ENCODE measurements at regions not wholly inside any gene's neighbourhood (a gene's known extent, or its start where the extent isn't known, plus 50 kb on each side); places are given as distances from the start of the nearest gene placed in this dataset.

DNA sequence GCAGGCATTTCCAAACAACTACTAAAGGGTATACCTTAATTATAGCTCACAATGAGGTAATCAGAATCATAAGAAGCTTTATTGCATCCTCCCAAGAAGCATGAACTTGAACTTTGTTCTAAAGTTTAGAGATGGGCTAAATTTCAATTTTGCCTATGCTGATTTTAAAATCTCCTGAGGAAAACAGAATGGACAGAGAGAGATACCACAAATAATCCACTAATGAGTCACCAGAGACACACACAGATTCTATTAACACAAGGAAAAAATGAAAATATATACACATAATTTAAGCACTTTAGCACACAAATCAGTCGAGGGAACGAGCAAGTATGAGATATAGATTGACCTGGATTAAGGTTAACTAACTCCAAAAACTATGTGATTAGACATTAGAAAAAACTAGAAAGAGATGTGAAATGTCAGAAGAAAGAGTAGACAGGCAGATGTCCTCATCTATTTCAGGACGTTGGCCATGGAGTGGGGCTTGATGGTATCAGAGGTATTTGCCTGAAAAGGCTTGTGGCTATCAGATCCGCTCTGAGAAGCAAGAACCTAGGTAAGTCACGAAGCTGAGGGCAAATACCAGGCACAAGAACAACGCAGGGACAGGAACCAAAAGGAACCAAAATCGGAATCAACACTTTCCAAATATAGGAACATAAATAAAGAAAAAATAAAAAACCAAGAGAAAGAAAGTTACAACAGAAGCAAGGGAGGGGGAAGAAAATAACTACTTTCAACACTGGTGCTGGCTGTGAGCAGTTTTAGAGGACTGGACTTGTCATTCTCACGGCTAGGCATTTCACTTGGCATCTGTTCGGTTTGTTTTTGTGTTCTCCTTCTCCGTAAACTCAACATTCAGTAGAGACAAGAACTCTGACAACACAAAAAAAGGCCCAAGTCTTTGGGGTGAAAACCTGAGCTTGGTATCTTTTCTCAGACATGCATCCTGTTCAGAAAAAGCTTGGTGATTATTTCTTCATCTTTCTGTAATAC, 294.6 kb upstream of the PUM3 start:
- Mint-ChIP-seq H3K27me3 (ENCODE audit: low read depth) (no peaks in the 10 kb centered on the region; the same call in 1 of the 2 replicates), H3K9me3 (peaks cover 34% of the 10 kb centered on the region), H3K27ac (no peak overlapping the region), H3K36me3 (peaks cover 15% of the 10 kb centered on the region), H3K4me3 (no peak overlapping the region), H3K4me1 (no peaks in the 10 kb centered on the region)
- TF ChIP-seq NFYB (CRISPR knock-in tag; conservative IDR thresholded peaks at IDR 0.05; ENCODE audit: low read depth) (no peak), ZNF671 (CRISPR knock-in tag; IDR thresholded peaks at IDR 0.05) (no peak), NFATC4 (CRISPR knock-in tag; IDR thresholded peaks at IDR 0.05) (no peak), NR2C2 (CRISPR knock-in tag; IDR thresholded peaks at IDR 0.05) (no peak), JUN (CRISPR knock-in tag; IDR thresholded peaks at IDR 0.05) (no peak), ZNF121 (CRISPR knock-in tag; IDR thresholded peaks at IDR 0.05) (no peak), RORB (CRISPR knock-in tag; IDR thresholded peaks at IDR 0.05) (no peak), CBFB (CRISPR knock-in tag; IDR thresholded peaks at IDR 0.05; ENCODE audit: low read depth) (no peak), ZNF138 (CRISPR knock-in tag; conservative IDR thresholded peaks at IDR 0.05) (no peak), ZBTB21 (CRISPR knock-in tag; IDR thresholded peaks at IDR 0.05; ENCODE audit: borderline replicate concordance) (no peak), TEAD1 (CRISPR knock-in tag; IDR thresholded peaks at IDR 0.05) (no peak), ELF4 (CRISPR knock-in tag; IDR thresholded peaks at IDR 0.05; ENCODE audit: low read depth) (no peak), OVOL2 (CRISPR knock-in tag; IDR thresholded peaks at IDR 0.05; ENCODE audit: borderline replicate concordance) (no peak), MXD4 (CRISPR knock-in tag; IDR thresholded peaks at IDR 0.05; ENCODE audit: borderline replicate concordance) (no peak)
- TF ChIP-seq, protein P1, sequence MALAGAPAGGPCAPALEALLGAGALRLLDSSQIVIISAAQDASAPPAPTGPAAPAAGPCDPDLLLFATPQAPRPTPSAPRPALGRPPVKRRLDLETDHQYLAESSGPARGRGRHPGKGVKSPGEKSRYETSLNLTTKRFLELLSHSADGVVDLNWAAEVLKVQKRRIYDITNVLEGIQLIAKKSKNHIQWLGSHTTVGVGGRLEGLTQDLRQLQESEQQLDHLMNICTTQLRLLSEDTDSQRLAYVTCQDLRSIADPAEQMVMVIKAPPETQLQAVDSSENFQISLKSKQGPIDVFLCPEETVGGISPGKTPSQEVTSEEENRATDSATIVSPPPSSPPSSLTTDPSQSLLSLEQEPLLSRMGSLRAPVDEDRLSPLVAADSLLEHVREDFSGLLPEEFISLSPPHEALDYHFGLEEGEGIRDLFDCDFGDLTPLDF (CRISPR knock-in tag; IDR thresholded peaks at IDR 0.05): no peak
- TF ChIP-seq, protein P2, sequence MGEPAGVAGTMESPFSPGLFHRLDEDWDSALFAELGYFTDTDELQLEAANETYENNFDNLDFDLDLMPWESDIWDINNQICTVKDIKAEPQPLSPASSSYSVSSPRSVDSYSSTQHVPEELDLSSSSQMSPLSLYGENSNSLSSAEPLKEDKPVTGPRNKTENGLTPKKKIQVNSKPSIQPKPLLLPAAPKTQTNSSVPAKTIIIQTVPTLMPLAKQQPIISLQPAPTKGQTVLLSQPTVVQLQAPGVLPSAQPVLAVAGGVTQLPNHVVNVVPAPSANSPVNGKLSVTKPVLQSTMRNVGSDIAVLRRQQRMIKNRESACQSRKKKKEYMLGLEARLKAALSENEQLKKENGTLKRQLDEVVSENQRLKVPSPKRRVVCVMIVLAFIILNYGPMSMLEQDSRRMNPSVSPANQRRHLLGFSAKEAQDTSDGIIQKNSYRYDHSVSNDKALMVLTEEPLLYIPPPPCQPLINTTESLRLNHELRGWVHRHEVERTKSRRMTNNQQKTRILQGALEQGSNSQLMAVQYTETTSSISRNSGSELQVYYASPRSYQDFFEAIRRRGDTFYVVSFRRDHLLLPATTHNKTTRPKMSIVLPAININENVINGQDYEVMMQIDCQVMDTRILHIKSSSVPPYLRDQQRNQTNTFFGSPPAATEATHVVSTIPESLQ (CRISPR knock-in tag; IDR thresholded peaks at IDR 0.05): no peak
- TF ChIP-seq, protein P3, sequence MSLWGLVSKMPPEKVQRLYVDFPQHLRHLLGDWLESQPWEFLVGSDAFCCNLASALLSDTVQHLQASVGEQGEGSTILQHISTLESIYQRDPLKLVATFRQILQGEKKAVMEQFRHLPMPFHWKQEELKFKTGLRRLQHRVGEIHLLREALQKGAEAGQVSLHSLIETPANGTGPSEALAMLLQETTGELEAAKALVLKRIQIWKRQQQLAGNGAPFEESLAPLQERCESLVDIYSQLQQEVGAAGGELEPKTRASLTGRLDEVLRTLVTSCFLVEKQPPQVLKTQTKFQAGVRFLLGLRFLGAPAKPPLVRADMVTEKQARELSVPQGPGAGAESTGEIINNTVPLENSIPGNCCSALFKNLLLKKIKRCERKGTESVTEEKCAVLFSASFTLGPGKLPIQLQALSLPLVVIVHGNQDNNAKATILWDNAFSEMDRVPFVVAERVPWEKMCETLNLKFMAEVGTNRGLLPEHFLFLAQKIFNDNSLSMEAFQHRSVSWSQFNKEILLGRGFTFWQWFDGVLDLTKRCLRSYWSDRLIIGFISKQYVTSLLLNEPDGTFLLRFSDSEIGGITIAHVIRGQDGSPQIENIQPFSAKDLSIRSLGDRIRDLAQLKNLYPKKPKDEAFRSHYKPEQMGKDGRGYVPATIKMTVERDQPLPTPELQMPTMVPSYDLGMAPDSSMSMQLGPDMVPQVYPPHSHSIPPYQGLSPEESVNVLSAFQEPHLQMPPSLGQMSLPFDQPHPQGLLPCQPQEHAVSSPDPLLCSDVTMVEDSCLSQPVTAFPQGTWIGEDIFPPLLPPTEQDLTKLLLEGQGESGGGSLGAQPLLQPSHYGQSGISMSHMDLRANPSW (CRISPR knock-in tag; conservative IDR thresholded peaks at IDR 0.05; ENCODE audit: low read depth): no peak
- TF ChIP-seq, protein P4, sequence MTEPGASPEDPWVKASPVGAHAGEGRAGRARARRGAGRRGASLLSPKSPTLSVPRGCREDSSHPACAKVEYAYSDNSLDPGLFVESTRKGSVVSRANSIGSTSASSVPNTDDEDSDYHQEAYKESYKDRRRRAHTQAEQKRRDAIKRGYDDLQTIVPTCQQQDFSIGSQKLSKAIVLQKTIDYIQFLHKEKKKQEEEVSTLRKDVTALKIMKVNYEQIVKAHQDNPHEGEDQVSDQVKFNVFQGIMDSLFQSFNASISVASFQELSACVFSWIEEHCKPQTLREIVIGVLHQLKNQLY (CRISPR knock-in tag; IDR thresholded peaks at IDR 0.05): no peak
- TF ChIP-seq, protein P5, sequence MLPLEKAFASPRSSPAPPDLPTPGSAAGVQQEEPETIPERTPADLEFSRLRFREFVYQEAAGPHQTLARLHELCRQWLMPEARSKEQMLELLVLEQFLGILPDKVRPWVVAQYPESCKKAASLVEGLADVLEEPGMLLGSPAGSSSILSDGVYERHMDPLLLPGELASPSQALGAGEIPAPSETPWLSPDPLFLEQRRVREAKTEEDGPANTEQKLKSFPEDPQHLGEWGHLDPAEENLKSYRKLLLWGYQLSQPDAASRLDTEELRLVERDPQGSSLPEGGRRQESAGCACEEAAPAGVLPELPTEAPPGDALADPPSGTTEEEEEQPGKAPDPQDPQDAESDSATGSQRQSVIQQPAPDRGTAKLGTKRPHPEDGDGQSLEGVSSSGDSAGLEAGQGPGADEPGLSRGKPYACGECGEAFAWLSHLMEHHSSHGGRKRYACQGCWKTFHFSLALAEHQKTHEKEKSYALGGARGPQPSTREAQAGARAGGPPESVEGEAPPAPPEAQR (CRISPR knock-in tag; IDR thresholded peaks at IDR 0.05): no peak
- no peak for DNase-seq (ENCODE audit: low spot score)
- POLR2A ChIA-PET: no interaction called here
- ATAC-seq: no peak
- CTCF ChIA-PET: no interaction called here

Measured in WTC11 (cell line).